ENCODE measurements at regions not wholly inside any gene's neighbourhood (a gene's known extent, or its start where the extent isn't known, plus 50 kb on each side); places are given as distances from the start of the nearest gene placed in this dataset.

DNA sequence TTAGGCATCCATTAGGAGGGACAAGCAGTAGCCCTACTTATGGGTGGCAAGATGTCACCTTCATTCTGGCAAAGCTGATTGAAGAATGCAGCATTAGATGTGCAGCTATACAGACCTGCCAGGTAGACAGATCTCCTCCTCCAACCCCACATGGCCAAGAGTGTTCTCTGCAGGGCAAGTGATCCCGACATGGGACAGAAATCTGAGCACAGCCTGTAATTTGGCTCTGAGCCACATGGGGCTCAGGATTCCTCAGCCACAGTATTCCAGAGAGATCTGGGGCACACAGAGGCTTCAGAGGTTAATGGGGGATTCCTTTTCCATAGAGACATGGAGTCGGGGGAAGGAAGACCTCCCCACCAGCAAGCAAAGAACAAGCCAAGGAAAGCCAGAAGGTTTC is 58.7 kb upstream of the GDF10 start:
- H3K9ac ChIP-seq (ENCODE audit: low read length) = no peak overlapping the region
- no peak overlapping the region for H3K27ac ChIP-seq (ENCODE audit: low read length)
- no peak for TF ChIP-seq EZH2 (IDR thresholded peaks at IDR 0.05; ENCODE audit: borderline replicate concordance, insufficient read depth, low read length, poor library complexity, severe bottlenecking)
- TF ChIP-seq MXI1 (conservative IDR thresholded peaks at IDR 0.05; ENCODE audit: poor library complexity, severe bottlenecking) = no peak
- TF ChIP-seq, protein P1, sequence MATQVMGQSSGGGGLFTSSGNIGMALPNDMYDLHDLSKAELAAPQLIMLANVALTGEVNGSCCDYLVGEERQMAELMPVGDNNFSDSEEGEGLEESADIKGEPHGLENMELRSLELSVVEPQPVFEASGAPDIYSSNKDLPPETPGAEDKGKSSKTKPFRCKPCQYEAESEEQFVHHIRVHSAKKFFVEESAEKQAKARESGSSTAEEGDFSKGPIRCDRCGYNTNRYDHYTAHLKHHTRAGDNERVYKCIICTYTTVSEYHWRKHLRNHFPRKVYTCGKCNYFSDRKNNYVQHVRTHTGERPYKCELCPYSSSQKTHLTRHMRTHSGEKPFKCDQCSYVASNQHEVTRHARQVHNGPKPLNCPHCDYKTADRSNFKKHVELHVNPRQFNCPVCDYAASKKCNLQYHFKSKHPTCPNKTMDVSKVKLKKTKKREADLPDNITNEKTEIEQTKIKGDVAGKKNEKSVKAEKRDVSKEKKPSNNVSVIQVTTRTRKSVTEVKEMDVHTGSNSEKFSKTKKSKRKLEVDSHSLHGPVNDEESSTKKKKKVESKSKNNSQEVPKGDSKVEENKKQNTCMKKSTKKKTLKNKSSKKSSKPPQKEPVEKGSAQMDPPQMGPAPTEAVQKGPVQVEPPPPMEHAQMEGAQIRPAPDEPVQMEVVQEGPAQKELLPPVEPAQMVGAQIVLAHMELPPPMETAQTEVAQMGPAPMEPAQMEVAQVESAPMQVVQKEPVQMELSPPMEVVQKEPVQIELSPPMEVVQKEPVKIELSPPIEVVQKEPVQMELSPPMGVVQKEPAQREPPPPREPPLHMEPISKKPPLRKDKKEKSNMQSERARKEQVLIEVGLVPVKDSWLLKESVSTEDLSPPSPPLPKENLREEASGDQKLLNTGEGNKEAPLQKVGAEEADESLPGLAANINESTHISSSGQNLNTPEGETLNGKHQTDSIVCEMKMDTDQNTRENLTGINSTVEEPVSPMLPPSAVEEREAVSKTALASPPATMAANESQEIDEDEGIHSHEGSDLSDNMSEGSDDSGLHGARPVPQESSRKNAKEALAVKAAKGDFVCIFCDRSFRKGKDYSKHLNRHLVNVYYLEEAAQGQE (IDR thresholded peaks at IDR 0.05; ENCODE audit: borderline replicate concordance) = no peak
- no peak for TF ChIP-seq EP300 (conservative IDR thresholded peaks at IDR 0.05; ENCODE audit: poor library complexity, severe bottlenecking)
- TF ChIP-seq RAD21 (conservative IDR thresholded peaks at IDR 0.05) = no peak
- no peak overlapping the region for H3K4me3 ChIP-seq (ENCODE audit: low read length)
- H3K4me2 ChIP-seq (ENCODE audit: low read length) = no peak overlapping the region
- H2AFZ ChIP-seq (ENCODE audit: low read depth, low read length) = no peak overlapping the region
- H3K27me3 ChIP-seq (ENCODE audit: insufficient read depth, low read depth, low read length) = no peaks in the 10 kb centered on the region
- H3K9me3 ChIP-seq (ENCODE audit: low read length) = no peaks in the 10 kb centered on the region
- H3F3A ChIP-seq (ENCODE audit: insufficient read depth, low read length, poor library complexity, severe bottlenecking) = no peaks in the 10 kb centered on the region
- no peaks in the 10 kb centered on the region for H4K20me1 ChIP-seq (ENCODE audit: insufficient read depth)
- no peaks in the 10 kb centered on the region for H3K79me2 ChIP-seq (replicated peaks; ENCODE audit: insufficient read depth, low read length)
- no peaks in the 10 kb centered on the region for H3K36me3 ChIP-seq (ENCODE audit: insufficient read depth, low read length)
- H3K9me2 ChIP-seq (ENCODE audit: insufficient read depth, low read length) = no peaks in the 10 kb centered on the region

DNA sequence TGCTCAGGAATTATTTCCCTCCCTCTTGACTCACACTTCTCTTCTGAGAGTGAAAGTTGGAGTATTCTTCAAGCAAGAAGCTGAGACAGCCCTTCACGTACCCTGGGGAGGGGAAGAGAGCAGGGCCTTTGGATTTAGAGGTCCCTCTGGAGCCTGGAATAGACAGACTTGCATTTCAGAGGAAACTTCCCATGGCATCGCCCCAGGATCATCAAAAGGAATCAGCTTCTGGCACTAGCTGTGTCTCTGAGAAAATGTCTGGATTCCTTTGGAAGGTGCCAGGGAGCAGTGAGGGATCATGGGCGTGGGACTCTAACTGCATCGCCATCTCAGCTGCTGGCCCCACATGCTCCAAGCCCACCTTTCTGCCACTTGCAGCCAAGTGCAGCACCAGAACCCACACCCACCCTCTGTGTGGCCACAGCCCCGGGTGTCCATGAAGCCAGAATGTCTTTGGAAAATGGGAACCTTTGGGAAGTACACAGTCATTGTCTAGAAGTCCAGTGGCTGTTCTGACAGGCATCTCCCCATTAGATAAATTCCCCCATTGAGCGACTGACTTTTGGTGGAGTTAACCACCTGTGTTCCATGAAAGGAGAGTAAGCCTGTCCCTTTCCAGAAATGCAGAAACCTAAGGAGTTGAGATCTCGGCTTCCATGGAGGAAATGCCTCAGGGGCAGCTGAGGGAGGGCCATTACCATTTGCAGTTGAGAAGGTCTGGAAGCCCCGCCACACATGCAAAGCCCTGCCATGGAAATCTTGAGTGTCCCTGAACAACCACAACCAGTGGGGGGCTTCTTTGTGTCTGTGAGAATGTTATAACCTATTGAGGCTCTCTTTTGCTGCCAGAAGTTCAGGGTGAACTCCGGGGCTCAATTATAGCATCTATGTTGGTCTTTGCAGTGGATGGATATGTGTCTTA is 57.8 kb upstream of the GDF10 start:
- H4K20me1 ChIP-seq (ENCODE audit: insufficient read depth) = no peaks in the 10 kb centered on the region
- no peak overlapping the region for H3K27ac ChIP-seq (ENCODE audit: low read length)
- no peaks in the 10 kb centered on the region for H3F3A ChIP-seq (ENCODE audit: insufficient read depth, low read length, poor library complexity, severe bottlenecking)
- no peak overlapping the region for H3K4me2 ChIP-seq (ENCODE audit: low read length)
- no peak overlapping the region for H3K4me3 ChIP-seq (ENCODE audit: low read length)
- no peaks in the 10 kb centered on the region for H3K9me3 ChIP-seq (ENCODE audit: low read length)
- H2AFZ ChIP-seq (ENCODE audit: low read depth, low read length) = no peak overlapping the region
- no peaks in the 10 kb centered on the region for H3K9me2 ChIP-seq (ENCODE audit: insufficient read depth, low read length)
- no peaks in the 10 kb centered on the region for H3K27me3 ChIP-seq (ENCODE audit: insufficient read depth, low read depth, low read length)
- TF ChIP-seq POLR2AphosphoS5 (IDR thresholded peaks at IDR 0.05) (no peak), SMC3 (conservative IDR thresholded peaks at IDR 0.05; ENCODE audit: poor library complexity) (no peak), EP300 (conservative IDR thresholded peaks at IDR 0.05; ENCODE audit: poor library complexity, severe bottlenecking) (no peak), MXI1 (conservative IDR thresholded peaks at IDR 0.05; ENCODE audit: poor library complexity, severe bottlenecking) (no peak)
- TF ChIP-seq, protein P2, sequence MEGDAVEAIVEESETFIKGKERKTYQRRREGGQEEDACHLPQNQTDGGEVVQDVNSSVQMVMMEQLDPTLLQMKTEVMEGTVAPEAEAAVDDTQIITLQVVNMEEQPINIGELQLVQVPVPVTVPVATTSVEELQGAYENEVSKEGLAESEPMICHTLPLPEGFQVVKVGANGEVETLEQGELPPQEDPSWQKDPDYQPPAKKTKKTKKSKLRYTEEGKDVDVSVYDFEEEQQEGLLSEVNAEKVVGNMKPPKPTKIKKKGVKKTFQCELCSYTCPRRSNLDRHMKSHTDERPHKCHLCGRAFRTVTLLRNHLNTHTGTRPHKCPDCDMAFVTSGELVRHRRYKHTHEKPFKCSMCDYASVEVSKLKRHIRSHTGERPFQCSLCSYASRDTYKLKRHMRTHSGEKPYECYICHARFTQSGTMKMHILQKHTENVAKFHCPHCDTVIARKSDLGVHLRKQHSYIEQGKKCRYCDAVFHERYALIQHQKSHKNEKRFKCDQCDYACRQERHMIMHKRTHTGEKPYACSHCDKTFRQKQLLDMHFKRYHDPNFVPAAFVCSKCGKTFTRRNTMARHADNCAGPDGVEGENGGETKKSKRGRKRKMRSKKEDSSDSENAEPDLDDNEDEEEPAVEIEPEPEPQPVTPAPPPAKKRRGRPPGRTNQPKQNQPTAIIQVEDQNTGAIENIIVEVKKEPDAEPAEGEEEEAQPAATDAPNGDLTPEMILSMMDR (IDR thresholded peaks at IDR 0.05; ENCODE audit: poor library complexity, severe bottlenecking) = no peak
- H3K9ac ChIP-seq (ENCODE audit: low read length) = no peak overlapping the region
- H3K36me3 ChIP-seq (ENCODE audit: insufficient read depth, low read length) = no peaks in the 10 kb centered on the region
- H3K79me2 ChIP-seq (replicated peaks; ENCODE audit: insufficient read depth, low read length) = no peaks in the 10 kb centered on the region

All from neural cell (in vitro differentiated cells).